HG03045 (cell line): ENCODE measurements at regions not wholly inside any gene's neighbourhood (a gene's known extent, or its start where the extent isn't known, plus 50 kb on each side); places are given as distances from the start of the nearest gene placed in this dataset.

Source experiments
- ATAC-seq: cut with Tn5 transposase; IDR thresholded peaks from one replicate; pipeline ENCODE4 v1.9.1; 2021; ENCODE audit warnings: mild to moderate bottlenecking, moderate library complexity; ENCODE audit not compliant: unreplicated experiment

- no peak for ATAC-seq
Measured at GRCh38 chr15:39194106-39194830, 386.6 kb upstream of the THBS1 start.

- ATAC-seq, result no peak
Measured at GRCh38 chr15:39195961-39196486, 384.9 kb upstream of the THBS1 start.

- no peak for ATAC-seq
Measured at GRCh38 chr15:39198044-39199000, 382.6 kb upstream of the THBS1 start.

GRCh38 chr15:39199076-39199475 lies 381.8 kb upstream of the THBS1 start:
- ATAC-seq, result no peak

- ATAC-seq, result no peak
Measured at GRCh38 chr15:39200586-39200985, 380.3 kb upstream of the THBS1 start.

- ATAC-seq, result no peak
Measured at GRCh38 chr15:39202641-39203040, 378.2 kb upstream of the THBS1 start.

- no peak for ATAC-seq
Measured at GRCh38 chr15:39204031-39204430, 376.8 kb upstream of the THBS1 start.

GRCh38 chr15:39205081-39205480 lies 375.8 kb upstream of the THBS1 start:
- no peak for ATAC-seq

- ATAC-seq, result no peak
Measured at GRCh38 chr15:39205506-39206371, 375.1 kb upstream of the THBS1 start.

- no peak for ATAC-seq
Measured at GRCh38 chr15:39207532-39208115, 373.3 kb upstream of the THBS1 start.

GRCh38 chr15:39208187-39208586 lies 372.7 kb upstream of the THBS1 start:
- no peak for ATAC-seq

GRCh38 chr15:39209548-39210211 lies 371.2 kb upstream of the THBS1 start:
- no peak for ATAC-seq

GRCh38 chr15:39211108-39211979 lies 369.5 kb upstream of the THBS1 start:
- ATAC-seq, result no peak

- no peak for ATAC-seq
Measured at GRCh38 chr15:39213385-39213840, 367.5 kb upstream of the THBS1 start.

- ATAC-seq, result no peak
Measured at GRCh38 chr15:39215015-39215414, 365.9 kb upstream of the THBS1 start.

GRCh38 chr15:39216816-39217215 lies 364.1 kb upstream of the THBS1 start:
- ATAC-seq, result no peak

GRCh38 chr15:39219608-39220007 lies 361.3 kb upstream of the THBS1 start:
- no peak for ATAC-seq

- ATAC-seq, result no peak
Measured at GRCh38 chr15:39226169-39226937, 354.5 kb upstream of the THBS1 start.
